ENCODE measurements at regions not wholly inside any gene's neighbourhood (a gene's known extent, or its start where the extent isn't known, plus 50 kb on each side); places are given as distances from the start of the nearest gene placed in this dataset.
A peak's percentile ranks its signal among the peaks of the same experiment; 100 is the strongest.

DNA sequence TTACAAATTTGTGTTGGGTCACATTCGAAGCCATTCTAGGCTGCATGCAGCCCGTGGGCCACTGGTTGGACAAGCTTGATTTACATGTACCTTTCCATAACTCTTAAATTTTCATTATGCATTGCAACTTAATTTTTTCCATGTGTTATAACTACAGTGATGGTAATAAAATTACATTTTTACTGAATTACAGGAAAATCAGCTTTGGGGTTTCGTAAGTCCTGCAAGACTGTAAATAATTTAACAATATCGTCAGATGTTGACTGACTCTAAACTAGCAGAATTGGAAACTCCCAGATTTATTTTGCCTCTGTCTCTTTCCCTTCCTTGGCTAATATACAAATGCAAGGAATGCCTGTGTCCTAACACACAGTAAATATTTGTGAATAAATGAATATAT, 88.0 kb upstream of the RAPGEF2 start:
- no peak overlapping the region for H3K4me2 ChIP-seq (ENCODE audit: insufficient read depth, low read length)
- H3K79me2 ChIP-seq (ENCODE audit: insufficient read depth, low read length), result no peaks in the 10 kb centered on the region
- DNase-seq (ENCODE audit: insufficient read length, low spot score, missing footprints), result no peak
- H3K36me3 ChIP-seq (ENCODE audit: insufficient read depth, low read length), result no peaks in the 10 kb centered on the region
- TF ChIP-seq, protein P1, sequence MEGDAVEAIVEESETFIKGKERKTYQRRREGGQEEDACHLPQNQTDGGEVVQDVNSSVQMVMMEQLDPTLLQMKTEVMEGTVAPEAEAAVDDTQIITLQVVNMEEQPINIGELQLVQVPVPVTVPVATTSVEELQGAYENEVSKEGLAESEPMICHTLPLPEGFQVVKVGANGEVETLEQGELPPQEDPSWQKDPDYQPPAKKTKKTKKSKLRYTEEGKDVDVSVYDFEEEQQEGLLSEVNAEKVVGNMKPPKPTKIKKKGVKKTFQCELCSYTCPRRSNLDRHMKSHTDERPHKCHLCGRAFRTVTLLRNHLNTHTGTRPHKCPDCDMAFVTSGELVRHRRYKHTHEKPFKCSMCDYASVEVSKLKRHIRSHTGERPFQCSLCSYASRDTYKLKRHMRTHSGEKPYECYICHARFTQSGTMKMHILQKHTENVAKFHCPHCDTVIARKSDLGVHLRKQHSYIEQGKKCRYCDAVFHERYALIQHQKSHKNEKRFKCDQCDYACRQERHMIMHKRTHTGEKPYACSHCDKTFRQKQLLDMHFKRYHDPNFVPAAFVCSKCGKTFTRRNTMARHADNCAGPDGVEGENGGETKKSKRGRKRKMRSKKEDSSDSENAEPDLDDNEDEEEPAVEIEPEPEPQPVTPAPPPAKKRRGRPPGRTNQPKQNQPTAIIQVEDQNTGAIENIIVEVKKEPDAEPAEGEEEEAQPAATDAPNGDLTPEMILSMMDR (IDR thresholded peaks at IDR 0.05; ENCODE audit: extremely low read depth, low read depth, low read length), result no peak
- no peaks in the 10 kb centered on the region for H3K27me3 ChIP-seq (ENCODE audit: insufficient read depth, low read length)
- peaks cover 16% of the 10 kb centered on the region for H3K4me1 ChIP-seq (ENCODE audit: insufficient read depth, low read length)
- no peak overlapping the region for H3K27ac ChIP-seq (ENCODE audit: low read depth, low read length)
- H3K4me3 ChIP-seq (ENCODE audit: insufficient read depth, low read length), result no peak overlapping the region
- no peaks in the 10 kb centered on the region for H4K20me1 ChIP-seq (ENCODE audit: insufficient read depth, low read length)
- H3K9me3 ChIP-seq (ENCODE audit: low read depth, low read length), result no peaks in the 10 kb centered on the region
- H2AFZ ChIP-seq (ENCODE audit: low read length), result no peak overlapping the region

DNA sequence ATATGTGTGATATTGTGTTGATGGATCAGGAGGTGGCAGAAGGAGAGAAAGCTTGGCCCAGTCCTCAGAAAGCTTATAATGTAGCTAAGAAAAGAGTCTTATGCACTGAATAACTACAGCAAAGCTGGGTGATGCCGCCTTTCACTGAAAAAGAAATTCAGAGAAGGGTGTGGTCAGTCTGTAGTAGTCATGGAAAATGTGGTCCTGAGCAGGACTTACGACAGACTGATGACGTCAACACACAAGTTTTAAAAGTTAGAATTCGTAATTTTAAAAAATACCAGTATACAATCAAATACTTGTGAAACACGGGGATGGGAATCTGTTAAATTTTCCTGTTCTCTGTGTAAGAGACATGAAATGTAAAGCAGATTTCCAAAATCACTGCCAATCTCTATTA, 87.0 kb upstream of the RAPGEF2 start:
- DNase-seq (ENCODE audit: insufficient read length, low spot score, missing footprints), result no peak
- Histone ChIP-seq H3K4me3 (ENCODE audit: insufficient read depth, low read length) (no peak overlapping the region), H3K27ac (ENCODE audit: low read depth, low read length) (no peak overlapping the region), H2AFZ (ENCODE audit: low read length) (no peak overlapping the region), H3K27me3 (ENCODE audit: insufficient read depth, low read length) (no peaks in the 10 kb centered on the region), H3K36me3 (ENCODE audit: insufficient read depth, low read length) (no peaks in the 10 kb centered on the region), H3K4me1 (ENCODE audit: insufficient read depth, low read length) (peaks cover 7% of the 10 kb centered on the region), H3K79me2 (ENCODE audit: insufficient read depth, low read length) (no peaks in the 10 kb centered on the region), H4K20me1 (ENCODE audit: insufficient read depth, low read length) (no peaks in the 10 kb centered on the region), H3K9me3 (ENCODE audit: low read depth, low read length) (no peaks in the 10 kb centered on the region), H3K4me2 (ENCODE audit: insufficient read depth, low read length) (no peak overlapping the region)
- TF ChIP-seq, protein P1 (IDR thresholded peaks at IDR 0.05; ENCODE audit: extremely low read depth, low read depth, low read length), result no peak

DNA sequence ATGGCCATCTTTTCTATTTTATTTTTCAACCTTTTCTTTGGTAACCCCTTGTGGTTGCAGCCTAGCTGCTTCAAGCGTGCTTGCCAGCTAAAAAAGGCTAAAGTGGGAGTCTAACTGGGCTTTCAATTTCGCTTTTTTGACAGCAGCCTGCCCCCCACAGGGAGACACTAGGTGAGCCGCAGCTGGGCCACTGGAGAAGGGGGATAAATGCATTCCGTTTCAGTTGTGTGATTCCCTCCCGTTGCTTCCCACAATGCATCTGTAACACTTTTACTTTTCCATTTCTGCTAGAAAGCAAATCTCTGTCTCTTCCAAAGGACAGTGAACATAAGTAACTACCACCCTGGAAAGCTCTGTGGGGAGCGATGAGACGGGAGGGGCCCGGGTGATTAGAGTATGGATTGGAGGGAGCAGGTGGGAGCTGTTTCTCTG, 86.3 kb upstream of the RAPGEF2 start:
- Histone ChIP-seq H3K27me3 (ENCODE audit: insufficient read depth, low read length) (no peaks in the 10 kb centered on the region), H3K36me3 (ENCODE audit: insufficient read depth, low read length) (no peaks in the 10 kb centered on the region), H4K20me1 (ENCODE audit: insufficient read depth, low read length) (no peaks in the 10 kb centered on the region), H3K9me3 (ENCODE audit: low read depth, low read length) (no peaks in the 10 kb centered on the region), H2AFZ (ENCODE audit: low read length) (peak overlapping the region; percentile 47), H3K4me2 (ENCODE audit: insufficient read depth, low read length) (peak overlapping the region; percentile 37), H3K27ac (ENCODE audit: low read depth, low read length) (no peak overlapping the region), H3K4me1 (ENCODE audit: insufficient read depth, low read length) (peaks cover 5% of the 10 kb centered on the region), H3K79me2 (ENCODE audit: insufficient read depth, low read length) (no peaks in the 10 kb centered on the region), H3K4me3 (ENCODE audit: insufficient read depth, low read length) (peak overlapping the region; percentile 11)
- no peak for DNase-seq (ENCODE audit: insufficient read length, low spot score, missing footprints)
- TF ChIP-seq, protein P1 (IDR thresholded peaks at IDR 0.05; ENCODE audit: extremely low read depth, low read depth, low read length), result peak; percentile 22

DNA sequence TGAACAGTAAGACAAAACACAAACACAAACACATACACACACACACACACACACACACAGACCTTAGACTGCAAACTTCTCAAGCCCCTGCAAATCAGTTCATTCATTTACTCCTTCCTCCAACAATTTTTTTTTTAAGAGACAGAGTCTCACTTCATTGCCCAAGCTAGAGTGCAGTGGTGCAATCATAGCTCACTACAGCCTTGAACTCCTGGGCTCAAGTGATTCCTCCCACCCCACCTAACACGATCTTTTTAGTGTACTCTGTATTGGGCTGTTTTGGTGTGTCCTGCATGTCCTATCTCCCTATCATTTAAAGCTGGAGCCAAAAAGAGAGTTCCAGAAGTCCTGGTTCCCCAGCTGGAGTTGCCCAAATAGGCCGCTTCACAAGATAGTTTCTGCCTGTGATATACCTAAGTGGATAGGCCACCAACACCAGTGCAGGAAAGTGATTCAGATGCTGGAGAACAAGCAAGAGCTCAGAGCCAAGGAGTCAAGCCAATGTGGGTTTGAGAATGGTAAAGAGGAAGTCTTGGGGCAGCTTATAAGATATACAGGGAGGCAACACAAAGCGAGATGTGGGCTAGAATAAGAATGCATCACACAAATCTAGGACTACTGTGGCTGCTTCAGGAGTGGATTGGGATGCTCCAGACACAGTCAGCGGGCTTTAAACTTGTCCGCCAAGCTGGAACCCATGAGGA, 85.4 kb upstream of the RAPGEF2 start:
- Histone ChIP-seq H3K4me1 (ENCODE audit: insufficient read depth, low read length) (no peaks in the 10 kb centered on the region), H2AFZ (ENCODE audit: low read length) (peak overlapping the region; percentile 66), H3K4me2 (ENCODE audit: insufficient read depth, low read length) (peak overlapping the region; percentile 39), H3K4me3 (ENCODE audit: insufficient read depth, low read length) (no peak overlapping the region), H3K36me3 (ENCODE audit: insufficient read depth, low read length) (no peaks in the 10 kb centered on the region), H3K9me3 (ENCODE audit: low read depth, low read length) (no peaks in the 10 kb centered on the region), H3K27ac (ENCODE audit: low read depth, low read length) (no peak overlapping the region), H3K79me2 (ENCODE audit: insufficient read depth, low read length) (no peaks in the 10 kb centered on the region), H4K20me1 (ENCODE audit: insufficient read depth, low read length) (no peaks in the 10 kb centered on the region), H3K27me3 (ENCODE audit: insufficient read depth, low read length) (no peaks in the 10 kb centered on the region)
- TF ChIP-seq, protein P1 (IDR thresholded peaks at IDR 0.05; ENCODE audit: extremely low read depth, low read depth, low read length), result no peak
- no peak for DNase-seq (ENCODE audit: insufficient read length, low spot score, missing footprints)

Measured in osteoblast (primary cell).